ENCODE measurements at regions not wholly inside any gene's neighbourhood (a gene's known extent, or its start where the extent isn't known, plus 50 kb on each side); places are given as distances from the start of the nearest gene placed in this dataset.
"Not testable (repeated sequence)": the region's sequence is repeated elsewhere in the genome, so short reads cannot be mapped to it uniquely, and the experiment has no call there.

- DNase-seq (ENCODE audit: low read depth) (peak; percentile 51), FAIRE-seq (no peak)
- H2AFZ ChIP-seq (ENCODE audit: low read depth, low read length) = no peak overlapping the region
- peaks cover 4% of the 10 kb centered on the region for H3K27me3 ChIP-seq (ENCODE audit: insufficient read depth, low read length)
- H3K4me3 Mint-ChIP-seq (ENCODE audit: unreplicated experiment) = no peak overlapping the region
- H3K36me3 ChIP-seq (ENCODE audit: insufficient read depth, low read length) = no peaks in the 10 kb centered on the region
- TF ChIP-seq, protein P1, sequence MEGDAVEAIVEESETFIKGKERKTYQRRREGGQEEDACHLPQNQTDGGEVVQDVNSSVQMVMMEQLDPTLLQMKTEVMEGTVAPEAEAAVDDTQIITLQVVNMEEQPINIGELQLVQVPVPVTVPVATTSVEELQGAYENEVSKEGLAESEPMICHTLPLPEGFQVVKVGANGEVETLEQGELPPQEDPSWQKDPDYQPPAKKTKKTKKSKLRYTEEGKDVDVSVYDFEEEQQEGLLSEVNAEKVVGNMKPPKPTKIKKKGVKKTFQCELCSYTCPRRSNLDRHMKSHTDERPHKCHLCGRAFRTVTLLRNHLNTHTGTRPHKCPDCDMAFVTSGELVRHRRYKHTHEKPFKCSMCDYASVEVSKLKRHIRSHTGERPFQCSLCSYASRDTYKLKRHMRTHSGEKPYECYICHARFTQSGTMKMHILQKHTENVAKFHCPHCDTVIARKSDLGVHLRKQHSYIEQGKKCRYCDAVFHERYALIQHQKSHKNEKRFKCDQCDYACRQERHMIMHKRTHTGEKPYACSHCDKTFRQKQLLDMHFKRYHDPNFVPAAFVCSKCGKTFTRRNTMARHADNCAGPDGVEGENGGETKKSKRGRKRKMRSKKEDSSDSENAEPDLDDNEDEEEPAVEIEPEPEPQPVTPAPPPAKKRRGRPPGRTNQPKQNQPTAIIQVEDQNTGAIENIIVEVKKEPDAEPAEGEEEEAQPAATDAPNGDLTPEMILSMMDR (IDR thresholded peaks at IDR 0.05; ENCODE audit: insufficient read depth, low read depth, low read length) = no peak
- TF ChIP-seq EZH2 (IDR thresholded peaks at IDR 0.05; ENCODE audit: insufficient read depth, low read length) = no peak
- no peak overlapping the region for H3K9ac ChIP-seq (ENCODE audit: low read length)
- no peak overlapping the region for H3K27ac ChIP-seq (ENCODE audit: low read depth, low read length)
- peak overlapping the region; percentile 6 for H3K4me2 ChIP-seq (ENCODE audit: low read length)
- H3K27ac Mint-ChIP-seq (ENCODE audit: unreplicated experiment) = peak overlapping the region; percentile 48
- peaks cover 31% of the 10 kb centered on the region for H3K27me3 Mint-ChIP-seq (ENCODE audit: low read depth, unreplicated experiment)
- no peaks in the 10 kb centered on the region for H4K20me1 ChIP-seq (ENCODE audit: insufficient read depth, low read length)
- no peaks in the 10 kb centered on the region for H3K9me3 ChIP-seq (ENCODE audit: insufficient read depth, low read depth, low read length)
- peaks cover 6% of the 10 kb centered on the region for H3K4me1 ChIP-seq (ENCODE audit: insufficient read depth, low read length)
- H3K4me3 ChIP-seq (ENCODE audit: insufficient read depth, low read depth, low read length) = no peak overlapping the region
- peaks cover 3% of the 10 kb centered on the region for H3K36me3 Mint-ChIP-seq (ENCODE audit: low read depth, unreplicated experiment)
- peaks cover 21% of the 10 kb centered on the region for H3K4me1 Mint-ChIP-seq (ENCODE audit: low read depth, unreplicated experiment)
- H3K9me3 Mint-ChIP-seq (ENCODE audit: unreplicated experiment) = no peaks in the 10 kb centered on the region
- no peaks in the 10 kb centered on the region for H3K79me2 ChIP-seq (ENCODE audit: insufficient read depth, low read length)
Observed at GRCh38 chr5:138668451-138669380, 84.5 kb upstream of the CTNNA1 start.

- not testable (repeated sequence) for H3K36me3 ChIP-seq (ENCODE audit: insufficient read depth, low read length); H3K27ac Mint-ChIP-seq (ENCODE audit: unreplicated experiment); H3K79me2 ChIP-seq (ENCODE audit: insufficient read depth, low read length); H3K4me3 ChIP-seq (ENCODE audit: insufficient read depth, low read depth, low read length); H3K4me3 Mint-ChIP-seq (ENCODE audit: unreplicated experiment); FAIRE-seq; H3K9me3 Mint-ChIP-seq (ENCODE audit: unreplicated experiment); H4K20me1 ChIP-seq (ENCODE audit: insufficient read depth, low read length); H3K27me3 ChIP-seq (ENCODE audit: insufficient read depth, low read length); H3K4me1 ChIP-seq (ENCODE audit: insufficient read depth, low read length); H3K36me3 Mint-ChIP-seq (ENCODE audit: low read depth, unreplicated experiment); DNase-seq (ENCODE audit: low read depth); H3K9ac ChIP-seq (ENCODE audit: low read length); H3K27ac ChIP-seq (ENCODE audit: low read depth, low read length); H3K9me3 ChIP-seq (ENCODE audit: insufficient read depth, low read depth, low read length); H3K4me2 ChIP-seq (ENCODE audit: low read length); H2AFZ ChIP-seq (ENCODE audit: low read depth, low read length)
- peaks cover 21% of the 10 kb centered on the region for H3K4me1 Mint-ChIP-seq (ENCODE audit: low read depth, unreplicated experiment)
- H3K27me3 Mint-ChIP-seq (ENCODE audit: low read depth, unreplicated experiment) = peaks cover 25% of the 10 kb centered on the region
Observed at GRCh38 chr5:138667782-138668331, 85.4 kb upstream of the CTNNA1 start.

DNA sequence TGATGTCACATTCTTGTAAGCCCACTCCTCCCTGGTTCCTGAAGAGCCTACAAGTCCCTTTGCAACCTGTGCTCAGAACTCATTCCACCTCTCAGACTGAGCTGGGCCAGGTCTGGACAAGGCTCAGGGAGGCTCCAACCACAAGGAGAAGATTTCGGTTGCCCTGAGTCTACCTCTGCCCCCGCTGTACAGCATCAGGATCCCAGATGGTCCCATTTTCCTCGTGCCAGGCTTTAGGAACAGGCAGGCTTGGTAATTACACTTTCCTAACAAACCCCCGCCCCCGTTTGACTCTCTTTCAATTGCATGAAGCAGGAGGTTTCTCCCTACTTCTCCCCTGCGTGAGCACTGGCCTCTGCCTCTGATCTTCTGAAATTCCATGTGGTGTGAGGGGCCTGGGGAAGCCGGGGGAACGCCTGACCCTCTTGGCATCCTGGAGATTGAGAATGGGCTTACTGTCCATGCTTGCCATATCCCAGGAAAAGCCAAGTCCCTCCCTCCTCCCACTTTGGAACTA lies 86.9 kb upstream of the CTNNA1 start:
- Histone ChIP-seq H3K9me3 (ENCODE audit: insufficient read depth, low read depth, low read length) (no peaks in the 10 kb centered on the region), H3K36me3 (ENCODE audit: insufficient read depth, low read length) (no peaks in the 10 kb centered on the region), H3K4me3 (ENCODE audit: insufficient read depth, low read depth, low read length) (no peak overlapping the region), H3K4me2 (ENCODE audit: low read length) (no peak overlapping the region), H3K4me1 (ENCODE audit: insufficient read depth, low read length) (peaks cover 6% of the 10 kb centered on the region), H3K27me3 (ENCODE audit: insufficient read depth, low read length) (peaks cover 7% of the 10 kb centered on the region), H4K20me1 (ENCODE audit: insufficient read depth, low read length) (no peaks in the 10 kb centered on the region), H3K79me2 (ENCODE audit: insufficient read depth, low read length) (no peaks in the 10 kb centered on the region), H3K27ac (ENCODE audit: low read depth, low read length) (no peak overlapping the region), H2AFZ (ENCODE audit: low read depth, low read length) (no peak overlapping the region), H3K9ac (ENCODE audit: low read length) (no peak overlapping the region)
- Mint-ChIP-seq H3K27me3 (ENCODE audit: low read depth, unreplicated experiment) (peaks cover 36% of the 10 kb centered on the region), H3K9me3 (ENCODE audit: unreplicated experiment) (no peaks in the 10 kb centered on the region), H3K27ac (ENCODE audit: unreplicated experiment) (no peak overlapping the region), H3K4me1 (ENCODE audit: low read depth, unreplicated experiment) (peaks cover 21% of the 10 kb centered on the region), H3K36me3 (ENCODE audit: low read depth, unreplicated experiment) (peaks cover 3% of the 10 kb centered on the region), H3K4me3 (ENCODE audit: unreplicated experiment) (no peak overlapping the region)
- DNase-seq (ENCODE audit: low read depth) = no peak
- TF ChIP-seq, protein P1 (IDR thresholded peaks at IDR 0.05; ENCODE audit: insufficient read depth, low read depth, low read length) = no peak
- TF ChIP-seq EZH2 (IDR thresholded peaks at IDR 0.05; ENCODE audit: insufficient read depth, low read length) = no peak
- no peak for FAIRE-seq
